Umbilical cord (tissue), 1 donor: ENCODE measurements at regions not wholly inside any gene's neighbourhood (a gene's known extent, or its start where the extent isn't known, plus 50 kb on each side); places are given as distances from the start of the nearest gene placed in this dataset.

Experiments used
- DNase-seq: peaks from one replicate; pipeline ENCODE4 v3.0.0-alpha.2; 2015; ENCODE audit warnings: low spot score

DNA sequence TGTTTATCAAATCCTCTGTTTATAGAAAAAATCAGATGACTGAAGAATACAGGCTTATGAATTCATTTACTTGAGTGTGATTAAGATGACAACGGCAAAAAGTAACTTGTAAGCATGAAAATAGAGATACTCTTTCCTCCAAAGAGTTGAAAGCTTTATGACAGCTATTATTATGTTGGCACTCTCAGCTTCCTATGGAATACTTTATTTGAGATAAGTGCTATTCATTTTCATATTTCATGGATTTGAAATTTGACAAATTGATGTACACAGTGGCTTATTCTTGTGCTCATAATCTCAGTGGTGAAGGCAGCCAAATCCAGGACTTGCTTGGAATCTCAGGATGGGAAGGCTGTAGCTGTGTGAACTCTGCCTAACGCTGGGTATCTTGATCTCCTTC lies 991.6 kb downstream of the GALC start:
- DNase-seq = peak; percentile 84

DNA sequence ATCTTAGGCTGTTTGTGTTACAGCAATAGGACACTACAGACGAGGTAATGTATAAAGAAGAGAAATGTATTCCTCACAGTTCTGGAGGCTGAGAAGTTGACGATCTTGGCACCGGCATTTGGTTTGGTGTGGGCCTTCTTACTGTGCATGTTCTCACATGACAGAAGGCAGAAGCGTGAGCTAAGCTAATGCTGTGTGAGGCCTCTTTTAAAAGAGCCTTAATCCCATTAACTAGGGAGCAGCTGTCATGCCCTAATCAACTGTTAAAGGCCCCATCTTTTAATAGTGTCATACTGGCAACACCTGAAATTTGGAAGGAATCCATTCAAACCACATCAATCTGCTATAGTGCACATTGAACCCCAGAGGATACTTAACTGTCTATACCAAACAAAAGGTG lies 992.9 kb downstream of the GALC start:
- no peak for DNase-seq

DNA sequence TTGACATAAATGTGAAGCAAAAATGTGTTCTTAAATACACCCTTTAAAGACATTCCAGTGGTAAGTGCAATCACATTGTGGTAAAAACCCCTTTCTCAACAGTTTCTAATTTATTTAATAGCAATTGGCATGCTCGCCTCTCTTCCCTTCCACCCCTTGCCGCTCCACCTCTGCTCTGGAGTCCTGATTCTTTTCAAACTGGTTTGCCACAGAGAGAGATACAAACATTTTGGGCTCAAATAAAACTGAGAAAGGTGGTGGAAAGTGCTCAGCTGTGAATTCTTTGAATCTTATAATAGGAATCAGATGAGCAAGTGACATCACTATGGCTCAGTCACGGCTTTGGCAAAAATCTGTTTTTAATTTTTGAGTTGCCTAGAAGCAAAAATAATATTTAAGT lies 993.9 kb downstream of the GALC start:
- DNase-seq = no peak

DNA sequence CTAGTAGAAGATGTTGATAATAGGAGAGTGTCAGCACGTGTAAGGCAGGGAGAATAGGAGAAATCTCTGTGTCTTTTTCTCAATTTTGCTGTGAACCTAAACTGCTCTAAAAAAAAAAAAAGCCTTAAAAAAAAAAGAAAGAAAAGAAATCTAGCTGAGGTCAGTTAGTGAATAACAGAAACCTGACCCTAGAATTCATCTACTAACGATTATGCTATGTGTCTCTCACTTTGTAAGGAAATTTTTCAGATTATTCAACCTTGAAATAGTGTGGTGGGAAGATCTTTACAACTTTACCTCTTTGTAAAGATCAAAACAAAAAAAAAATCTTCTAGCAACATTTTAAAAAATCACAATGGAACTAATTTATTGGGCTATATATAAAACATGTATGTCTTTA lies 995.7 kb downstream of the GALC start:
- no peak for DNase-seq

DNA sequence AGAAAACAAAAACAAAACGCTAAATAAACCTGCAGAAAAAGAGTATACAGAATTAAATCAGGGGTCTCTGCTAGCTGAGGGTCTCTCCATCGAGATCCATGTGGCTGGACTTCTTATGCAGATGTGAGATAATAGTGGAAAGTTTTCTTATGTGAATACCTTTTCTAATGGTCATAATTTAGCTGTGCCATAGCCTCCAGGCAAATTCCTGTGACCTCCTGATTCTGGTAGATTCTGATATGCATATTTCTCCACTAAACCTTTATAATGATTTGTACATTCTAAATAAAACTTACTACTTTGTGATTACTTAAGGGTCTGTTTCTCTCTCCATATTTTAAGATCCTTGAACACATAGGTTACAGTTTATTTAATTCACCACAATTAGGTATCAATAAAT lies 1002.6 kb downstream of the GALC start:
- DNase-seq = no peak

DNA sequence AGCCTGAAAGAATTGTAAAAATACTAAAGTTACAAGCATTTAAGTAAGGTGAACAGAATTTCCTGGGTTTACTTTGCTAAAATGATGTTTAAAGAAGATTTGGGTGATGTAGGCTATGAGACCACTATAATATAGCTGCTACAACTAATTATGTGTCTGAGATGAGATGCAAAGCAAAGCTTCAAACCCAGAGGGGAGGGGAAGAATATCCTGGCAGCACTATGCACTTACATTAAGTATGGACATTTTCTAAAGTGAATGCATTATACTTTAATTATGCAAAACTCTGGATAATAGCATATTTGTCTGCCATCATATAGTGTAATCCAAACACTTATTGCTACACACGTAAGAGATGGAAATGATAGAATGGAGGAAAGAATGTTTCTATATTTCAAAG lies 1003.7 kb downstream of the GALC start:
- DNase-seq = no peak

DNA sequence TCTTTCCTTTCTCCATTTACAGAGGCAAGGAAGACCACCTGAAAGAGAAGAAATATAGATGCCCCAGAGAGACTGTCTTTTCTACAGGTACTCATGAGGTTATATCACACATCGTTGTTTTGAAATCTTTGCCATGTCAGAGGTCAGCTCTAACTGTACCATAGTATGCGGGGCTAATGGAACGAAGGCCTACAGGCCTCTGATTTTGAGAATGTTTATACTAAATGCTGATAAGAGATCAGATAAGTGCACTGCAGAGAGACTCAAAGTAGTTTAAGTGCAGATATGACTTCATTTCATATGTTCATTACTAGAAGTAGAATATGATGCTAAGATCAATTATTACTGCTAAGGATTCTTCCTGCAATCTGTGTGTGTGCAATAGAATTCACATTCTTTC lies 1005.0 kb downstream of the GALC start:
- DNase-seq = no peak

DNA sequence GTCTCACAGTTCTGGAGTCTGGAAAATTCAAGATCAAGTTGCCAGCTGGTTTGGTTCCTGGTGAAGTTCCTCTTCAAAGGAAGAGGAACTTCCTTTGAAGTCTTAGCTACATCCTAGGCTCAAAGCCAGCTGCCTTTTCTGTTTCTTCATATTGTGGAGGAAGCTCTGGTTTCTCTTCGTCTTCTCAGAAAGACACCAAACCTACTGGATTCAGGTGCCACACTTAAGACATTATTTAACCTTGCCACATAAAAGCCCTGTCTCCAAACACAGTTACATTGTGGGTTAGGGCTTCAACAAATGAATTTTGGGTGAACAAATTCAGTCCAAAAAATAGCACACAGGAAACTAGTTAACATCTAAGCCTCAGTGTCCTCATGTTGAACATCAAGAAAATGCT lies 1019.8 kb downstream of the GALC start:
- no peak for DNase-seq

DNA sequence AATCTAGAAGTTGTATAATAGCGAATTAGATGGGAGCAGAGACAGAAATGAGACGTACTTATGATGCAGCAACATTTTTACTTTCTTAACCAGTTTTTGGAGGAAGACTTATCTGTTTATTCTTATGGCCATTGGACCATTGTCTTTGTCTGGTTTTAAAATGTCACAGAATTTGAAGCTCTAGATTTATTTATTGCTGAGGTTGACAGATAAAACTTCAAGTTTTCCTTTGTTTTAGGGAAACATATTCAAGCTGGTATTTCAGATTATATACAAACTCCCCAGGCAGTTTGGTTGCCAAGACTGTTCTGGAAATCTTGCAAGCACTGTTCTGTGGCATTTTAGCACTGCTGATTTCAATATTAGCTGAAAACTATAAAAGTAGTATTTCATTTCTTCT lies 1021.7 kb downstream of the GALC start:
- no peak for DNase-seq

DNA sequence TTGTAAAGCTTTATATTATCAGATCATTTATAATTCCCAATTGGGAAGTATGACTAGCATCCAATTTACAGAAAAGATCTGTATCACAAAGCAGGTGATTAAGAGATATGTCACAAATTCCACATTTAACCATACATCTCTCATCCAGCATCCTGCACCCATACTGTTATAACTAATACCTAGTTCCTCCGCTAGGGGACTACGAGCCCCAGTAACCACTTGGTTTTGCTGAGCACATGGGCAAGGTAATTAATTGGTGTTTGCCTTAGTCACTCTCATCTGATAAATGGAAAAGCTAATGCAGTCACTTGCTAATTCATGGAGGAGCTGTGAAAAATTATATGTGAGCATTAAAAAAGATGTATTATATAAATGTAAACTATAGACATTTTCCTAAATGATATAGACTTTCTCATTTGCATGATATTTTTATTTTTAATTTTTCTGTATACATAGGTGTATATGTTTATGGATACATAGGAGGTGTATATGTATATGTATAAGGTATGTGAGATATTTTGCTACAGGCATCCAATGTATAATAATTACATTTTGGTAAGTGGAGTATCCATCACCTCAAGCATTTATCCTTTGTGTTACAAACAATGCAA lies 1031.8 kb downstream of the GALC start:
- no peak for DNase-seq

DNA sequence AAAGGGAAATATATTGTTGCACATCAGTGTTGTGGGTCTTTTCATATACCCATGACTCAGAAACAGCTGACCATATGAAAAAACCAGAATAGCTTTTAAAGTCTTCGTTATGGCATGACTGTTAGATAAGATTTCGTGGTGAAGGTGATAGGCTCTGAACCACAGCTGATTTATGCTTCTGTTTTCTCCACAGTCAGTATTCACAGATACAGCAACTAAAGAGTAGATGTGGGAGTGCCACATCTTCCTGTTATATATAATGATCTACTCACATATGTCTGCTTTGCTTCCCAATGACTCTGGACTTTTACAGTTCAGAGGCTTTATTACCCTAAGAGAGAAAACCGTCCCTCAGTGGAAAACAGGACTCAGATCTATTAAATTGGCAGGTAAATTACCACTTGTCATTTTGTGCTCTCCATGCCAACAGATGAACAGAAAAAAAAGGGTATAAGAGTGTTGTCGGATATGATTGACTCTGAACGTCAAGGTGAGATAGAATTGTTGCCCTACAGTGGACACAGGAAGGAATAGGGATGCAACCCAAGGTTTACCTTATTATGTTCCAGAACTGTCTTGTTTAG lies 1037.1 kb downstream of the GALC start:
- no peak for DNase-seq

DNA sequence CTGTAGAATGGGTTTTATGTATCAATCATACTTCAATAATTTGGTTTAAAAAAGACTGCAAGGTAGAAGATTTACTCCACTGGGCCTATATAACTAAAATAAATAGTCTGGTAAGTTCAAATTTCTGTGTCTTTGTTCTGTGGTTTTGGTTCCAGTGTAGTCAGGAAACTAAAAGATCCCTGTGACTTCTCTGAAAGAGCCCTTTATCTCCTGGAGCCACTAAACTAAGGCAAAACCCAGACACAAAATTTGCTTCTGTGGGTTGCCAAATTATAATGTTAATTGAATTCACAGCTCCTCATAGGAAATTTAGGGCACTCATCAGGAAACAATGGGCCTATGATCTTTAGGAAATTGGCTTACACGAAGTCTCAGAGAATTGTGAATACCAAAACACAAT lies 1038.4 kb downstream of the GALC start:
- DNase-seq = no peak

DNA sequence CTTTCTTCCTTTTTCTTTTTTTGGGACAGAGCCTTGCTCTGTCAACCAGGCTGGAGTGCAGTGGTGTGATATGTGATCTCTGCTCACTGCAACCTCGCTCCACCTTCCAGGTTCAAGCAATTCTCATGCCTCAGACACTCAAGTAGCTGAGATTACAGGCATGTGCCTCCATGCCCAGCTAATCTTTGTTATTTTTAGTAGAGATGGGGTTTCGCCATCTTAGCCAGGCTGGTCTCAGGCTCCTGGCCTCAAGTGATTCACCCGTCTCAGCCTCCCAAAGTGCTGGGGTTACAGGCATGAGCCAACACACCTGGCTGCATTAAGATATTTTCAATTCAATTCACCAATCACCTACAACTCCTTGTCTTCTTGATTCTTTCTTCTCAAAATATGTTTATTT lies 1046.5 kb downstream of the GALC start:
- DNase-seq = no peak

DNA sequence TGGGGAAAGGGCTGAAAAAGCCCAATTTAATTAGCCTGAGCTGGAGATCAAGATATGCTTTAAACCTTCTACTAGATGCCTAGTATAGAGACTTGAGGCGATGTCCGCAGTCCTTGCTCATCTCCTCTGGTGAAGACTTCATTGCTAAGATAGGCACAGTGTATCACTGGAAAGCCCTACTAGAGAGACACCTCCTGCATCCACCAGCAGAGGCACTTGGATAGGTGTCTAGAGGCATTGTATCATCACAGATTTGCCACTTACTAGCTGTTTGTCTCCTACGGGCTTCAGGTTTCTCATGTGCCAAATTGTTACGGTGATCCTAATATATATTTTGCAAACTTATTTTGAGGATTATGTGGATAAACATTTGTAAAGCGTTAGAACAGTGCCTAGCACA lies 1048.5 kb downstream of the GALC start:
- no peak for DNase-seq

DNA sequence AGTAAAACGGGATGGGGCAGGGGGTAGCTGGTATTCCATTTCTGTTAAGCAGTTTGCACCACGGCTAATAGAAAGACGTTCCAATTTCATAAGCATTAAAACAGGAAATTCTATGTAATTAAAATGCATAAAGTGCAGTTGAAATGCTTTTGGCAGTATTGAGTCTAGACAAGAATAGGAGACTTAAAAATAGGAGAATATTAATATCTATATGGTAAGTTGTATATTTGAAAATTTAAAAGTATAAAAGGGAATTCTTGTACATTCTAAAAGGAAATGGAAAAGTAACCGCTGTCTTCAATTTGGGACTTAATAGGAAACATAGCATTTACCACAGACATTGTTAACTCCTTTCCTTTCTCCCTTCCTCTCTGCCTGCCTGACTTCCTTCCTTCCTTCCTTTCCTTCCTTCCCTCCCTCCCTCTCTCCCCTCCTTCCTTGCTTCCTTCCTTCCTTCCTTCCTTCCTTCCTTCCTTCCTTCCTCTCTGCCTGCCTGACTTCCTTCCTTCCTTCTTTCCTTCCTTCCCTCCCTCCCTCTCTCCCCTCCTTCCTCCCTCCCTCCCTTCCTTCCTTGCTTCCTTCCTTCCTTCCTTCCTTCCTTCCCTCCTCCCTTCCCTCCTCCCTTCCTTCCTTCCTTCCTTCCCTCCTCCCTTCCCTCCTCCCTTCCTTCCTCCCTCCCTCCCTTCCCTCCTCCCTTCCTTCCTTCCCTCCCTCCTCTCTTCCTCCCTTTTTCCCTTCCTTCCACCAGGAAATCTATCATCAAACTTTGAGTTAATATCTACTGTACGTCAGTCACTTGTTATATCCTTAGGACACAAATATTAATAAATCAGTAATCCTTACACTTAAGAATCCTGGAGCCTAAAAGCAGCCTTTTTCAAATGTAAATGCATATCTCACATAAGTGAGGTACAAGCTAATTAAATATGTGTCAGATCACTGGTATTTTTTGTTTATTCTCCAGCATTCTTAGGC lies 1049.3 kb downstream of the GALC start:
- DNase-seq = no peak

DNA sequence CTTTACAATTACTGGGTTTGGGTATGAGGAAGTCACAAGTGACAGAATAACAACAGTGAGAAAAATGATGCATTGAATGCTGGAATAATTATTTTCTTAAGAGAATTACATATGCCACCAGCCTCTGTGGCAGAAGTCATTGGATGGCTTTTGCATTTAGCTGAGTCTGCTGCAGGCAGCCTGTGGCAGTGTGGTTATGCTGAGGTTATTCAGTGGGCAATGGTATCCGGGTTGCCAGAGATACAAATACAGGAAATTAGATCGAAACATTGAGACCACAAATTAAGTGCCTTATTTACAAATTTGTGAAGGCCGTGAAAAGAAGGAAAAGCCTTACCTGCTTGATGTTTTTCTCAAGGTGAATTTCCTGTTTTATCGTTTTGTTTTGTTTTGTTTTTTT lies 1050.0 kb downstream of the GALC start:
- DNase-seq = no peak

DNA sequence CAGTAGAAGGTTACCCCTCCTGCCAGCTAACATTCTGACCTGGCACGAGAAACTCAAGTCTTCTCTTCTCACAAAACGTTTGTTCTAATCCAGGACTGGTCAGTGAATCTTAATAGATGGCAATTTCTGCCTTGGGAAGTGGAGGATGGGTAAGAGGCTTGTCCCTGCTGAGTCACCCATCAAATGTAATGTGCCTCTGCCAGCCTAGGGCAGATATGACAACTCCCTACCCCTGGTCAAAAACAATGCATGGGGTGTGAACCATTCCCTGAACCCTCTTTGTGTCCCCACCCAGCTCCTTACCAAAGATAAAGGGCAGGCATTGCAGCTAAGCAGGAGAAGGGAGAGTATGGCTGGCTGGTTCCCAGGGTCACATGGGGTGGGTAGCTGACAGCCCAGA lies 1052.9 kb downstream of the GALC start:
- no peak for DNase-seq

DNA sequence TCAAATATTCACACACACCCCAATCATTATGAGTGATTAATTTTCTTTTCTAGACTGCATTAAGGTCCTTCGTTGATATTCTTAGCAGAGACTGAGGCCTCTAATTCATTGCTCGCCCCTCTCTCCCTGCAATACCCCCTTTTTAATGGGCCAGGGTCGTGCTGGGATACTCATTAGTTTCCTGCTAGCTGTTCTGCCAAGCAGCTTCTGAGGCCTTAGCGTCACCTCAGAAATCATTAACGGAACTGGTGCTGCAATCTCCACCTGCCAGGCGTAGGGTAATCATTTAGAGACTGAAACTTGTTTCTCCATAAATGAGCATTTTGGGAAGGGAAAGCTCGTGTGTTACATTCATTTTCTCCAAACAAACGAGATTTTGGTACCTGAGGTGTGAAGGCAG lies 1054.7 kb downstream of the GALC start:
- no peak for DNase-seq

DNA sequence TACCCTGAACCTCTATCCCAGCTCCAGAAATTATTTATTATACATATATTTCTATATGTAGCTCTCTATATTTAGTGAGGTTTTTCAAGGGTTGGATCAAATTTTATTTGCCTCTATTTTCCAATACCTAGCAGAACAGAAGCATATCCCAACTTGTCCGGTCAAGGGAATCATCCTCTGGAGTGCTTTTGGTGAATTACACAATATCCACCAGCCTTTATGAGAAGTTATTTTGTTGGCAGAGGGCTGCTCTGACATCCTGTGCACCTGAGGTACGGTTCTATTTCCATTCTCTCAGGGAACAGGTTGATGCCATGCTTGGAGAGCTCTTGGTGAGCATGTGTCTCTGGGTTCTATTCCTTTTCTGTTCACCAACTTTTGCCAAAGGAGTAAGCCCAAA lies 1056.4 kb downstream of the GALC start:
- no peak for DNase-seq

DNA sequence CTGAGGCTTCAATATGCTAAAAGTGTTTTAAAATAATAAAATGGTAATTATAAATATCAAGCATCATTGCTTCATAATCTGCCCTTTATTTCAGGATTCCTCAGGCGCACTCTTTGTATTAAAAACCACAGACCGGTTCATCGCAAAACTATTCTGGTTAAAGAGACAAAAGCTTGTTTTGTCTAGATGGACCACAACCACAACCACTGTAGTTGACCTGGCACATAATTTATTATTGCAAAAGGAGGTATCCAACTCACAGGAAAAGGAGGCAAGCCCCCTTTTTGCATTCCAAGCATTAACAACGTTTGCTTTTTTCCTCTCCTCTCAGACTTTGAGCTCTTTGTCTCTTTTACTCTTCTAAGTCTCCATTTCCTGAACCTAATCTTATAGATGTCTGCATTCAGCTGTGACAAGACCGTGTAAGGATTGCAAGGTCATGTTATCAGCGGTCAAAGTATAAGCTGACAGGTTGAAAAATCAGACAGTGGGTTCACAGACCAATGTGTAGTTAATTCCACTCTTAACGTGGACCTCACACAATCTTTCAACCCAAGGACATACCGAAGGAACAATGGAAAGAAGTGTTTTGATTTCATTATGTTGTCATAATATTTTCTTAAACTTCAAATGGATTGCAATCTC lies 1057.6 kb downstream of the GALC start:
- no peak for DNase-seq

DNA sequence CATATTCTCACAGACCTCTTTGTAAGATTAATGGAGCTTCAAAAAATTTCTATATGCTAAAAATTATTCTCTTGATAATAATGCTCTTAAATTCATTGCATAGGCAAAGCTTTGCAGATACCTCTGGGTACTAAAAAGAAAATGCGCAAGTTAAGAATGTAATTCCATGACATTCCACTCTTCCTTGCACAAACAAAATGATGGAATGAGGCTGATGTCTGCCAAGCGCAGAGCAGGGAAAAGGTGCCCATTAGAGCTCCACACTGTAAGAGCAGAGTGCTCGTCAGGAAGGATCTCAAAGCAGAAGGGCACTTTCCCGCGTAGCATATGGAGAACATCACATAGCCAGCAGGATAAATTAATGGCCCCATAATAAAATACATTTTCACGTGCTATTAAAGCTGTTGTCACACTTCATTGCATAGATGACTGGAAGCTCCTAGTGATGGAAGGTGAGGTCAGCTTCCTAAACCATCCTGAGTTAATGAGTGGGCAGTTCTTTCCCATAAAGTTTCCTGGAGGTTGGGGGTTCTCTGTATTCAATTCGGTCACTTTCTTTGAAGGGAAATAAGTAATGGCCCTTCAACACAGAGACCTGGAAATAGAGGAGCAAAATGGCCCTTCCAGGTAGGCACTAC lies 1058.9 kb downstream of the GALC start:
- no peak for DNase-seq

DNA sequence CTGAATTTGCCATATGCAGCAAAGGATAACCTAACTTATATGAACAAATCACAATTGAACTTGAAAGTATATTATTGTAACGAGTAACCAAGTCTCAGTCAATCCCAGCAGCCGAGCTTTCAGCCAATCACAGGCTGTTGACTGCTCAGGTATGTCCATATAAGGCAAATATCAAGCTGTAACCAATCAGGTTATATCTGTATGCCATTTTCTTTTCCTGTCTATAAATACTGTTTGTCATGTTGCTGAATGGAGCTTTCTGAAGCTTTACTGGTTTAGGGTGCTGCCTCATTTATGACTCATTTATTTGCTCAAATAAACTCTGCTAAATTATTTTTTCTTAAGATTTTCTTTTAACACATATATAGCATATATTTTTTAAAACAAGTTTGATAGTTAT lies 1059.5 kb downstream of the GALC start:
- DNase-seq = no peak
